Posterior cingulate gyrus (tissue), 11 donors: ENCODE measurements at regions not wholly inside any gene's neighbourhood (a gene's known extent, or its start where the extent isn't known, plus 50 kb on each side); places are given as distances from the start of the nearest gene placed in this dataset.

Source experiments
- DNase-seq, 10 donors: peaks; one replicate each; pipeline versions ENCODE4 v3.0.0 to v3.0.0-alpha.2; 2020 to 2021; ENCODE audit warnings: mixed read lengths in 3 of 10
- intact Hi-C: fragments of 100-400 bp; cut with DNase I; formaldehyde crosslinking; loops from one replicate; pipeline ENCODE4 v1.15.1; 2023

DNA sequence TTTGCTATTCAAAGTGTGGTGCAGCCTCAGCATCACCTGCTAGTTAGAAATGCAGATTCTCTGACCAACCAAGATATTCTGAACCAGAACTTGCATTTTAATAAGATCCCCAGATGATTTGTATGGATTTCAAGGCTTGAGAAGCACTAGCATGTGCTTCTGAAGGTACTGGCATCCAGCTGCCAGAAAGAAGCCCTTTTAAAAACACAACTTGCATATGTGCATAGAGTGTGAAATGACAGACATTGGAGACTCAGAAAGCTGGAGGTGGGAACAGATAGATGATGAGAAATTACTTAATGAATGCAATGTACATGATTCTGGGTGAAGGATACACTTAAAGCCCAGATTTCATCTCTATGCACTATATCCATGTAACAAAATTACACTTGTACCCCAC lies 409.3 kb upstream of the SPTLC3 start:
- no peak for DNase-seq
- intact Hi-C loops = no loop called here

DNA sequence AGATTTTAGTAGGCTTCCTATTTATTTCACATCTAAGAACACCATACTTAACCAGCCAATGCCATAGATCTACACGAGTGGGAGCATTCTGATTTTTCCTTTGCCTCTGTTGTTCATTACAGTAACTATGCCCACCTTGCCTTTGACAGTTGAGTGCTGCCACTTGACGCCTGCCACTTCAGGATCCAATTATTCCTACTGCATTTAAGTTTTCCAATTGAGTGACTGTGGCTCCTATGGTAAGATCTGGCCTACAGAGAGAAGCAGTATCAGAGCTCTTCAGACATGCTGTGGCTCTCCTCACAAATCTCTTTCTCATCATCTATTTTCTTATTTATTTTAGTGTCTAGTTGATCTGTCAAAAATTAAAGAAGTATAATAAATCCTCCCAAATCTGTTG lies 403.0 kb upstream of the SPTLC3 start:
- intact Hi-C loops = no loop called here
- no peak for DNase-seq

DNA sequence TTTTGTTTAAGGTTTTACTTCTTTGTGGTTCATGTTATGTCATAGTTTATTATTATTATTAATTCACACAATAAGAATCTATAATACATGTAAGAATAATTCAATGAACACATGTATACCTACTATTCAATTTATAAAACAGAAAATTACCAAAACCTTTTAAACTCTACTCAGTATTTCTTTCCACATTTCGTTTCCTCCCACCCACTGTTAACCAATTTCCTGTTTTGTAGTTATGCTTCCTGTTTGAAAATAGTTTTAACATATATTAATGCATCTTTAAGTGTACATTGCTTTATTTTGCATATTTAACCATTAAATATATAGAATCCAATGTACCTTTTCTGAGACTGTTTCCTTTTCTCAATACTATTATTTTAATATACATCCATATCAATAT lies 397.9 kb upstream of the SPTLC3 start:
- intact Hi-C loops = no loop called here
- DNase-seq = no peak

DNA sequence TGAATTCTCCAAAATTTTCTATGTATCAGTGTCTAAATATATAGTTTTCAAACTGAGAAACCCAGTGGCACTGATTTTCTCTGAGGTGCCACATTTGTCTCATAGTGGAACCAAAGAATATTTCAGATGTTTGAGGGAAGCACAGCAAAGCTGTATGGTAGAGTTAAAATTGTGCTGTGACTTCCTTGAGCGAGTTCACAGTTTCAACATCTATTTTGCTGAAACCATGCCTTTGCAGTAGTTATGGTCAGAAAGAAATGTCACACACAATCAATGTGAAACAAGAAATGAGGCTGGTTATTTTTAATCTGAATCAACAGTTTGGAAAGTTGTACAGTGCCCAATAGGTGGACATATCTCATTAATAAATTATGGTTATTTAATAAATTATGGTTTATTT lies 394.0 kb upstream of the SPTLC3 start:
- no peak for DNase-seq
- intact Hi-C loops = no loop called here

DNA sequence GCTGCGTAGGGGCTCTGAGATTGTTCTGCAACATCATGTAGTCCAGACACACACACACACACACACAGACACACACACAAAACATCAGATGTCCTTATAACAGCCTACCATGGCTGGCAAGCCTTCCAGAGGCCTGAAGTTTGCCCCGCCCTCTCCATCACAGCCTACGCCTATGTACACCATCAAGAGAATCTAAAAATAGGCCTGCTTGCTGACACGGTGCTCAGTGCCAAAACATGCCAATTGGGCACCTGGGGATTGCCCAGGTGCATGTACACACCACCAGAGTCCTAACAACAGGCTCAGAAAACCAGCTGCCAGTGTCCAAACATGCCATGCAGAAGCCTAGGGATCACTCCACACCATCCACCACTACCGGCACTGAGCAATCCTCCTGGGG lies 391.7 kb upstream of the SPTLC3 start:
- intact Hi-C loops = no loop called here
- DNase-seq = no peak

DNA sequence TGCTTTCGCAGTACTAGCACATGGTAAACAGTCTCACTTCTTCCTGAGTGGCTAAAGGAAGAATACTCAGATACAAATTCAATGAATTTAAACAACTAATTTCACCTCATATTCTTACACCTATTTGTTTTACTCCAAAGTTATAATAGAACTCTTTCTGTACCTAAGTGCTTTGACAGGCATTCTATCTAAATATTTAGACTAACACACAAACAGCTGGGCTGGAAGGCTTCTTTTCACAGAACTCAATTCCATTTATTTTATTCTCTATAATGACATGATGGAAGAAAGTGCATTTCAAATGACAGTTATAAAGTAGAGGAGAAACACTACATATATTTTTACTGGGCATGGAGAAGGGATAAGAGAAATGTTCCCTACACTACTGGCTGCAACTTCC lies 384.9 kb upstream of the SPTLC3 start:
- intact Hi-C loops = no loop called here
- no peak for DNase-seq

DNA sequence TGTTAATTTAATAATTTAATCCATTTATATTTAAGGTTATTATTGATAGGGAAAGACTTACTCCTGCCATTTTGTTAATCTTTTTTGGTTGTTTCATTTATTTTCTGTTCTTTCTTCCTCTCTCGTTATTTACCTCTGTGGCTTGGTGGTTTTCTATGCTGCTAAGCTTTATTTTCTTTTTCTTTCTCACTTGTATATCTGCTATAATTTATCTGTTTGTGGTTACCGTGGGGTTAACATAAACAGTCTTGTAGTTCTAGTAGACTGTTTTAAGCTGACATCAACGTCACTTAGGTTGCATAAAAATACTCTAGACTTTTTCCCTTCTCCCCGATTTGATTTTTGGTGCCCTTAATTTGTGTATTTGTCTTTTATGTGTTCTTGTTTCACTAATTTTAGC lies 381.3 kb upstream of the SPTLC3 start:
- intact Hi-C loops = no loop called here

DNA sequence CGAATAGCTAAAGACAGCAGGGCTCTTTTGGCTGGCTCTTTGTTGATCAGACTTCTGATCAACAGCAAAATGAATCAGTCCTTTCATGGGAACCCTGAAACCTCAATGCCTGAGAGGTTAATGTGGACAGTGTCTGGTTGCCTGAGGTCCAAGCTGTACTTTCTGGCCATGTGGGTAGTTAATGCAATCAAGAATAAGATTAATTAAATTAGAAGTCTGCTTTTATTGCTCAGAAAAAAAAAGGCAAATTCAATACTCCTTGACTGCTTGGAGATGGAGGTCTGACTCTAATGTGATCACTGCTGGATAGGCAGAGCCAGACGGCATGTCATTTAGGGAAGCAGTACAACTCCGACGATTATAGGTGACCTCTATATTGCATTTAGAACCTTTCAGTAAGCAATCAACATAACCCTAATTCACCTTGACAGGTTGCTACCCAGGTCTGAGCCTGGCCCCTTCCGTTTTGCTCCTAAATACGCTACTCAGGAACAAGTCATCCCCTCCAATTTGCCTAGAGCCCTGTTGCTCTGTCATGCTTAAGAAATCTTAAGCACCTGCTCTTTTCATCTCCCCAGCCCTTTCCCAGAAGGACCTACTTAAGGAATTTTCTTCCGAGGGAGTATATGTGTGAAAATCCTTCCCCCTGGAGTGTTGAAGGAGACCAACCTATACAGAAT lies 370.0 kb upstream of the SPTLC3 start:
- intact Hi-C loops = no loop called here
- DNase-seq = no peak

More for the DNA sequence above, 381.3 kb upstream of the SPTLC3 start:
- DNase-seq = no peak

DNA sequence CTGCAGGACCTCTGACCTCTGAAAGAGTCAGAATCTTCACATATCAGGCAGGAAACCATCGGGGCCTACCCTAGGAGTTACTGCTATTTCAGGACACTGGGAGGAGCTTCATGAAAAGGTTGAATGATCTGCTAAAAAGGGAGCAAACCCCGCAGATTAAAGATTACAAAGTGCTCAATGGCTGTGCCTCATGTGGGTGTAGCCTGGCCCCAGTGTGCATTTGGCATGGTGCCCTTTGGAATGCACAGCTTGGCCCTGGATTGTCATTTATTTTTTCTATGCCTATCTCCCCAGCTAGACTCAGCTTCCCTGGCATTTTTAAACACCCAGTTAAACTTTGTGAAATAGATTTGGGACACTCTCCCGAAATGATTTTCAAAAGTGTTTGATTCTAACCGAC lies 368.5 kb upstream of the SPTLC3 start:
- intact Hi-C loops = no loop called here

DNA sequence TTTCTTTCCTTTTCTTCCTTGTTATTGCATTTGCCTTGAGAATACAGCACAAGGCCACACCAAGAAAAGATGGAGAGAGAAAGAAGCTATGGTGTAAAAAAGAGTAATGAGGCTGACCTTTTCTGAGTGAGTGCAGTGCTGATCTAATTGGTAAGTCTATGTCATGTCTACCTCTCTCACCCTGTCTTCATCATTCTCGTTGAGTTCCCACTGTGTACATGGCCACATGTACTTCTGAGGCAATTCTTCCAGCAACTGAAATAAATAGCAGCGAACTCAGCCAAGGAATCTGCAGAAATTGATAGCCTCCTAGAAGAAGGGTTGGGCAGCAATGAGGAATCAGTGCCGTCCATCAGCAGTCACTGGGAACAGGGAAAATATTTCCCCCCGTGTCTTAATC lies 367.2 kb upstream of the SPTLC3 start:
- intact Hi-C loops = no loop called here
- no peak for DNase-seq

More for the DNA sequence above, 368.5 kb upstream of the SPTLC3 start:
- DNase-seq = no peak

DNA sequence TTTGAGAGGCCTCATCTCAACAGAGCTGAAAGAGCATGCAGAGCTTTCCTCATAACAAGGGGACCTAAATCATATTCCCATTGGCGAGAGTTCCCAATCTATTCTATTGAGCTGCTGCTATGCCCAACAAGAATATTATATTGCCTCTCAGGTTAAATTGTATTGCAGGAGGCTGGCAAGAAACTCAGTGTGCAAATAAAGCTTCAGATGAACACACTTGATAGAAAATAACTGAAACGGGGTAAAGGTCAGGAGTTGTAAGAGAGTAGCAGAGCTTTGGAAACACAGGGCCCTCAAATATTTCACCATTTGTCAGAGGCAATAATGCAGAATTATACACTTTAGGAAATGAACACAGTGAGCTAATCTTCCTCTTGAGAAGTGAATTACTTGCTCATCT lies 364.3 kb upstream of the SPTLC3 start:
- intact Hi-C loops = no loop called here
- DNase-seq = no peak

DNA sequence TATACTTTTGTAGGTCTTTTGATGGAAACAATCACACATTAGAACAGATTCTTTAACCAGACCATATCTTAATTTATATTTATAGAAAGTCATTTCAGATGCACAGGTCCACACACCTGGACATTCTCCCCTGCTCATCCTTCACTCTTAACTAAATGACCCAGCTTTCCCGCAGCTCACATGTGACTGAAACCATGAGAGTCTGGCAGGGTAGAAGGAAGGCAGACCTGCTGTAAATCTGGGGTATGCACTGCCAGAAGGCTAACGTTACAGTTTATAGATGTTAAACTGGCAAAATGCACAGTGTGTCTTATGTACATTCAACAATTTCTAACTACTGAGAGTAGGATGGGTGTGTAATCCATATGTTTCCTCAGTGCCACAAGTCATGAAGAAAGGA lies 359.5 kb upstream of the SPTLC3 start:
- intact Hi-C loops = no loop called here
- DNase-seq = no peak

DNA sequence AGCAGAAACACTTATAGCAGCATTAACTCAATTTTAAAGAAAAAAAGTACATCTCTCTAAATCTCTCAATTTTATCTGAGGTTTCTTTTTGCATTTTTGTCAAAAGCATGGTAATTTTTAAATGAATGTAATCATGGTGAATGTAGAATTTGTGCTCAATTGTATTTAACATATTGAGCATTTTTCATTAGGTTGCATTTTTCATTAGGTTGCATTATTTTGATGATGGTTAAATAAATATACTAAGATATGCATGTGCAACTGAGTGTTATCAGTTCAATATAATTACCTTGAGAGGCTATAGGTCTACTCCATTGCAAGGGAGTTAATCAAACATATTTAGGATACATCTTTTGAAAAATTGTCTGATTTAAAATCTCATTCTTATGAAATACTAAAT lies 355.1 kb upstream of the SPTLC3 start:
- no peak for DNase-seq
- intact Hi-C loops = no loop called here

DNA sequence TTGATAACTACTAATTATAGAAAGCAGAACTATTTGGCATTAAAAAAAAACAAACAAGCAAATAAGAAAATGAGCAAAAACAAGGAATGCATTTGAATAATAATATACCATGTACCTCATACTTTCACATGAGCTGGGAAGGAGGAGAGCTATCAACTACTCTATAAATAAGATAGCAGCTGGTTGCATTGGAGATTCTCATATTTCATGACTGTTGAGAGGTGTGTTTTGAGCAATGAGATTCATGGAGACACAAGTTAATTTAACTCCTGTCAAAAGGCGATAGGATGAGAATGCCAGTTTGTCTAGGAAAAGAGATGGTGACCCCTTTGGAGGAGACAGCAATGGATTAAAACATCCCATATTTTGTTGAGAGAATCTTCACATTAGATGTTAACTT lies 348.8 kb upstream of the SPTLC3 start:
- intact Hi-C loops = no loop called here
- DNase-seq = no peak

DNA sequence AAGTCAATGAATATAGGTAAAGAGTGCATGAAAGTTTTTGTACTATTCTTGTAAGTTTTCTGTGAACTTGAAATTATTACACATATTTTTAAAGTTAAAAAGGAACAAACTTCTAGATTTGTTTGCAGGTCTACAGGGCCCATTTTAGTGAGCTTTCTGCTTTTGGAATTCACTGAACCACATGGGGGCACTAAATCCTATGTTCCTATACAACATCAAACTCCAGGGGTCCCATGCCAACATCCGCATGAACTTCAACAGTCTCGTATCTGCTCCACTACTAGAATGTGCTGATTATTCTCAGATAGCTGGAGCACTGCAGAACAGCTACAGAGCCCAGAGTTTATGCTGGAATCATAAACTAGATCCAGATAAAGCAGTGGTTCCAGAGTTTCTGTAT lies 347.9 kb upstream of the SPTLC3 start:
- intact Hi-C loops = no loop called here
- no peak for DNase-seq

DNA sequence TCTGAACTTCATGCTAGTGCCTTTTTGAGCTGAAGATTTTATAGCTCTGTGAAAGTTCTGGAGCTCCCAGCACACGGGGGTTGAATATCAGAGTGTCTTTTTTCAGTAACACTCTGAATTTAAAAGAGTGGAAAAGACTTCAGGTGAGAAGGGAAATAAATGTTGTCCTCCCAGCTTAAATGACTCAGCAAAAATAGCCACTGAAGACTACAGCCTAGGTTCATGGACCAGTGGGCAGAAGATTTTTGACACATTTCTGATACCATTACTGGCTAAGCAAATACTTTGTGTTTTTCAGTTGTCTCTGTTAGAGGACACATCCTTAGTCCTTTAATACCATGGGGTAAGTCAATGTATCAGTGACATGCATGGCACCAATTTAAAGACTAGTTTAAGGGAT lies 338.5 kb upstream of the SPTLC3 start:
- intact Hi-C loops = no loop called here
- DNase-seq = no peak

DNA sequence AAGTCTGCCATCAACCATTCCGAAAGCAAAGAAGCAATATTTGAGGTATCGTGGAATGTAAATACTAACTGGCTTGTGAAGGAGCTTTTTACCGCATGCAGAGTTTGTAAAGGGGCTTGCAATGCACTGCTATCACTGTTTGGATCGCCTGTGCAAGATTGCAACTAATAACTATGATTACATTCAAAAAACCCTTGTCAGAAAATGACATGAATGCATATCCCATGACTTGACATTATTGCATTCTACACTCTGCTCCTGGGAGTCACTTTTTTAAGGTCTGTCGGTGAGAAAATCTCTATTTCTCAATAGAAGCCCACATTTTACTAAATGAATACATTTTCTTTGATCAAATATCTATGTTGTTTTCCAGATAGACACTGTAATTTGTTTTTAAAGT lies 335.4 kb upstream of the SPTLC3 start:
- intact Hi-C loops = no loop called here
- DNase-seq = no peak

DNA sequence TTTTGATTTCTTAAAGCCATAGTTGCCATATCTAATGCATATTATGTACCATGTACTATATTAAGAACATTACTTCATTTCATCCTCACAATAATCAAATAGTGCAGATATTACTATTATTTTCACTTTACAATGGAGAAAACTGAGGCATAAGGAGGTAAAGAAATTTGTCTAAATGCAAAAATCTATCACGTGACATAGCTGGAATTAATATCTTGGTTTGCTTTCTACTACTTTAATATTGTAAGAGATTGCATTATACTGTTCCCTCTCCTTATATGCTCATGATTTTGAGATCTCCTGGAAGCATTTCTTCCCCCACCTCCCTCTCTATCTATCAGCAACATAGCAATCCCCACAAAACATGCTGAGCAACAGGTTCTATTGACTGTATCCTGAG lies 330.8 kb upstream of the SPTLC3 start:
- intact Hi-C loops = no loop called here
- no peak for DNase-seq

DNA sequence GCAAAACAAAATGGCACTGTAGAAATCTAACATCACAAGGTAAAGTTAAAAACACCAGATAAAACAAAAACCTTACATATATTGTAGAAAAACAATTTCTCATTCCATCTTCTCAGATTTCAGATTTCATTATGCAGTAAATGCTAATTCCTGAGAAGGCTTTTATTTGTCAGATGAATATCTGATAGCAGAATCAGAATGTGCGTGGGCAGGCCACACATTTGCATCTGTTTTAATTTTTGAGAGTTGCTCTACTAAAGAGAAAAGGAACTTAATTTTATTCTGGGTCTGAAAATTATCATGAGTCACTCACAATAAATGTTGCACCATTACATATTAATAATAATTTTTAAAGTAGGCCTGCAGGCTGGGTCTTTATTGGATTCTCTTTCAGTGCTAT lies 329.3 kb upstream of the SPTLC3 start:
- intact Hi-C loops = no loop called here
- DNase-seq = no peak

DNA sequence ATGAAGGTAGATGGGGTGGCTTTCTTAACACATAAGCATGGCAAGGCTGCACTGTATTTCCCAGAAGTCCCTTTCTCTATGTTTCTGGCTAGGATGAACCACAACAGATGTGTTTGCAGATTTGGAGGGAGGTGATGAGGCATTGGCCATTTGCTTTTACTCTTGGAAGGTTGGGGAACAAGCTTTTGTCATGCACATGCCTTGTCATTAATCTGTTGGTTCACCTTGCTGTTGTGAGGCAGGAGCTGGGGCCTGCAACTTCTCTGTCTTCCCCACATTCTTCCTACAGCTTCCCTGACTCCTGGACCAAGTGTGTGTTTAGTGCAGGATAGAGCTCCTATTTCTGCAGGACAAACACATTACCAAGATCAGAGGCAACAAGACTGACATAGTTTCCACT lies 326.2 kb upstream of the SPTLC3 start:
- intact Hi-C loops = no loop called here
- no peak for DNase-seq

DNA sequence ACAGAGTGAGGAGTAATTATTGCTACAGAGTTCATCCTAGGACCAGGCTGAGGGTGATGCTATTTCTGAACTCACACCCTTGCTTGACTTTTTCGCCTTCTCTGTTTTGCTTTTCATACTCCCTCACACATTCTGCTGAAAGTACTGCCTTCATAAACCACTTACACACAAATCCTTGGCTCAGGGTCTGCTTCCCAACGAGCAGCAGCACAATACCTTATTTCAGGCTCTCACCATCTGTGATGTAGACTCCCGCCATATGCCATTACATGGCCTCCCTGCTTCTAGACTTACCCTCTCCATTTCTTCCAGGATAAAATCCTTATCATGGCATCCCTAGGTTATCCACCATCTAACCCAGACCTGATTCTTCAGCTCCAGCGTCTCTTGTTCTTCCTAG lies 321.3 kb upstream of the SPTLC3 start:
- intact Hi-C loops = no loop called here
- DNase-seq = no peak

DNA sequence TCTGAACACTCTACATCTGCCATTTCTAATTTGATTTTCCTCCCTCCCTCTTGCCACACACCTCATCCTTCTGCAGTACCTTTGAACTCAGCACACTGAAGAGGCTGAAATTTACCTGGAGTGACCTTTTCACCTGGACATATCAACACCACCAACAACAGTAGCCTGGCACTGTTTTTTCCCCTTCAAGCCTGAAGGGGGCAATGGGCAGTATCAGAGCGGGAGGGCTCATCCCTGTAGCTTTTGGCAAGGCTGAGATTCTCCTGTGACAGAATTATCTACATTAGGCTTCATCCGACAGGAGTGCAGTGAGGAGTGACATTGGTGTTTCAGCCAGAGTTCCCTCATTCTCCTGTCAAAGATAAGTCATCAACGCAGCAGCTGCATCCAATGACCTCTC lies 312.8 kb upstream of the SPTLC3 start:
- no peak for DNase-seq
- intact Hi-C loops = no loop called here

DNA sequence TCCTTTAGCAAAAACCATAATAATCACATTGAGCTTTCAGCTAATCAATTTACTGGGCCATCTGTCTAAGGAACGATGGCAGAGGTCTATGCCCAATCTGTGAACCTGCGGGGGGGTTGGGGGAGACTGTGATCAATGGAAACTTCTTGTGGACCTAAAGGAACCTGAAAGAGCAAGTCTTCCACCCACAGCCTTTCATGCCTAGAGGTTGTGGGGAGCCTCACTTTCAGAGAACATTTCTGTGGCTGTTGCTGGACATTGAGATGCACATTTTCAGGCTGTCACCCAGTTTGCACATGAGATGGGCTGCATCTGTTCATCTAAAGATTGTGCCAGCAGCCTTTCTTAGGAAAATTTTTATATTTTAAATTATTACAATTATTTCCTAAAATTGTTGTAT lies 310.0 kb upstream of the SPTLC3 start:
- DNase-seq = no peak
- intact Hi-C loops = no loop called here
